Superior temporal gyrus (tissue), 1 donor: ENCODE measurements at regions not wholly inside any gene's neighbourhood (a gene's known extent, or its start where the extent isn't known, plus 50 kb on each side); places are given as distances from the start of the nearest gene placed in this dataset.

Experiments
- DNase-seq: peaks from one replicate; pipeline ENCODE4 v3.0.0-alpha.2; 2016; ENCODE audit errors: extremely low spot score

DNA sequence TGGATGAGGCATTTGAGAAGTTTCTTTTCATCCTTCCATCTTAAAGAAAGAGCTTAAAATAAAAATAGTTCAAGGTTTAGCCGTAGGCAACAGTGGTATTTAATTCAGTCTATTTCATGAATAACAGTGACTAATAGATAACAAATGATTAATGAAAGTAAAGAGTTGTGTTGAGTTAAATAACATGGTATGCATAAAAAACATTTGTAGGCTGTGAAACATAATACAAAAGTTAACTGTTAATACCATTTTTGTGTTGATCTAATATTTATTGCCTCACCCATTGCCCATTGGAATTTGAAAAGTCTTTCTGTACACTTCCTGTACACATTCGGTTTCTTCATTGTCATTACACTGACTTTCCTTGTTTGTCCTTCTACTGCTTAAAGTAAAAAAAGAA lies 108.6 kb upstream of the PDE3A start:
- no peak for DNase-seq

DNA sequence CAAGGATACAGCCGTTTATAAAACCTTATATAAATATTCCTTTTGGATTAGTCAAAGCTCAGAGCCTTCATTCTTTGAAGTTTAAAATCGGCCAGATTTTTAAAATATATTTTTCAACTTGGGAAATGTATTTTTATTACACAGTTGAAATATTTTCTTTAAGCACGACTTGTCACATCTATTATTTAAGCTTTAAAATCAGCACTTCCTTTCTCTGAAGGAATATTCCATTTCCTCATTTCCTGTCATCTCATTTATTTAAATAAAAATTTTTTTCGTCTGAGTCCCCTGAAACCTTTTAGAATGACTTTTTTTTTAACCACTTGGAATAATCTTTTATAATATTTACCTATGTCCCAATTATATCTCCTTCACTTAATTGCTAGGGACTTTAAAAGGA lies 107.5 kb upstream of the PDE3A start:
- no peak for DNase-seq

DNA sequence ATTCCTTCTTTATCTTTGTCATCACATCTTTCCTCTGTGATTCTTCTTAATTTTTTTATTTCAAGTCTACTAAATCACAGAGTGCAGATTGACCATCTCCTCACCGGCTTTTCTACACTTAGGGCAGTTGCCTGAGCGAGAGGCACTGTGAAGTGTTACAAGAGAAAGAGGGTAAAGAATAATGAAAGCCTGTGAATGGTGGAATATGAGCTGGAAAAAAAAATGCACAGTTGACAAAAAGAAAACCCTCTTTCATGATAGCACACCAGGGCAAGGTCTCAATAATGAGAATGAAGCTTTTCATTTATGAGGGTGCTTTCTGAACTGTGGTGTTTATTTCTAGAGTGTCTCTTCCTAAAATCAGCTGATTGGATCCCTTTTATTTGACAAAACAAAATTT lies 106.2 kb upstream of the PDE3A start:
- no peak for DNase-seq

DNA sequence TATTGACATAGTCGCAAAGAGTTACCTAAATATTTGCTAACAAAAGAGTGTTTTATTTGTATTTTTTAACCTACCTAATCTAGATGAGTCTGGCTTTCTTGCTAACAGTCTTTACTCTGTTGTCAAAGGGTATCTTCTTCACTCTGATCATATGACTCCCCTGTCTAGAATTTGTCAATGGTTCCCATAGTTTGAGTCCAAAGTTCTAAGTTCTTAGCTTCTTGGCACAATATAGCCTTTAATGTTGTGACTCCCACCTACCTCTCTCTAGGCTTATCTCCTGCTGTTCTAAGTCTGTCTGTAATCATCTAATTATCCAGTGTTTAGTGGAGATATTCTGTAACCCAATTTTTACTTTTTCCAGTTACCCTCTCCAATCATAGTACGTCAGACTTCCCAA lies 104.3 kb upstream of the PDE3A start:
- no peak for DNase-seq

DNA sequence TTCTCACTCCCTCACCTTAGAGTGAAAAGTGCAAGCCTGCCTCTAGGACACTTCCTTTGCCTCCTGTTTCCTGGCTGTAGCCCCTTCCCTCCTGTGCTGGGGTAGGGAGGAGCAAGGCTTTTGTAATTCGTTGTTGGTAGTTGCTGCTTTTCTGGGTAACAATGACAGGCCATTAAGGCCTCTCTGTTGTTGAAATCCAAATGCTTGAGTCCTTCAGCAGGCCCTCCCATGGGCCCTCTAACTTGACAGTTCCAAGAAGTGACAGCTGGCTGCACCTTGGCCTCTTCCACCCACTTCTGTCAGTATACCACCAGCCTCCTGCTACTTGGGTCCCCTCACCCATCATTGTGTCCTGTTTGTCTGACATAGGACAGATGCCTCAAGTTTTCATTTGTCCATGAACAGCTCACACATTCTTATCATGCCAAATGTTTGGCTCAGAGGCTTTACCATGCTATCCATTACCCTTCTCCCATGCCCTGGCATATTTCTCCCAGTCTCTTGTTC lies 103.7 kb upstream of the PDE3A start:
- no peak for DNase-seq

DNA sequence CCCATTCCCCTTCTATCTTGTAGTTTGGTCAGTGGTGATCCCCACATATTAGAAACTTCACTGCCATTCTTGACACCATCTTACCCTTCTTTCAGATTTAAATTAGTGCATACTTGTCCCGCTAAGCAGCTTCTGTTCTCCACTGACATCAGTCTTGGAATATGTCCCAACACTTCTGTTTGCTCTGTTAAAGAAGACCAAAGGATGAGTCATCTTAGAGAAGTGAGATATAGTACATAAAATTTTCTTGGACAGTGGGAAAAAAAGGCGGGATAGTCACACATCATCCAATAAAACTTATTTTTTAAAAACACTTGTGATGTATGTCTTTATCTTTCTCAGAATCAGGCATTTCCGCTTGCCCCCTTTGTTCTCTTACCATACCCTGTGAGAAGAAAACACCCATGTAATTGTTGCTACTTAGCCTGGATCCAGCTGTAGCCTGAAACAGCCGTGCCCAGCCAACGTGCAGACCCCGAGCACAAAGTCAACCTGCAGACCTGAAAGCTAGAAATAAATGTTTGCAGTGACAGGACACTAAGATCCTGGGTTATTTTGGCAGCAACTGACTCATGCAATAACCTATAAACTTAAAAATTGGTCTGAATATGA lies 100.1 kb upstream of the PDE3A start:
- no peak for DNase-seq

DNA sequence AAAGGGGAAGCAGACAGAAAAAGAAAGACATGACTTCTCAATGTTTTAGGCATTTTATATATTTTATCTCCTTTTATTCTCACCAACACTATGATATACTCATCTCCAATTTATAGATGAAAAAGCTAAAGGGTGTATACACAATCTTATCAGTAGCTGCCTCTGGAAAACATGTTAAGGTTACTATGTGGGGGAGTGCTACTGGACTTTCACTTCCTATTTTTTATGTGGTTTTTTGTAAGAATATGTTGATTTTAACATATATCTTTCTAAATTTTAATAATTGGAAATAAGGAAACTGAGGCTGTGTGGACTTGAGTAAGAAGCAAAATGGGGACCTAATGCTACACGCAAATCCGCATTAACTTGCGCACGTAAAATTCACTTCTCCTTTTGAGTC lies 99.6 kb upstream of the PDE3A start:
- no peak for DNase-seq

DNA sequence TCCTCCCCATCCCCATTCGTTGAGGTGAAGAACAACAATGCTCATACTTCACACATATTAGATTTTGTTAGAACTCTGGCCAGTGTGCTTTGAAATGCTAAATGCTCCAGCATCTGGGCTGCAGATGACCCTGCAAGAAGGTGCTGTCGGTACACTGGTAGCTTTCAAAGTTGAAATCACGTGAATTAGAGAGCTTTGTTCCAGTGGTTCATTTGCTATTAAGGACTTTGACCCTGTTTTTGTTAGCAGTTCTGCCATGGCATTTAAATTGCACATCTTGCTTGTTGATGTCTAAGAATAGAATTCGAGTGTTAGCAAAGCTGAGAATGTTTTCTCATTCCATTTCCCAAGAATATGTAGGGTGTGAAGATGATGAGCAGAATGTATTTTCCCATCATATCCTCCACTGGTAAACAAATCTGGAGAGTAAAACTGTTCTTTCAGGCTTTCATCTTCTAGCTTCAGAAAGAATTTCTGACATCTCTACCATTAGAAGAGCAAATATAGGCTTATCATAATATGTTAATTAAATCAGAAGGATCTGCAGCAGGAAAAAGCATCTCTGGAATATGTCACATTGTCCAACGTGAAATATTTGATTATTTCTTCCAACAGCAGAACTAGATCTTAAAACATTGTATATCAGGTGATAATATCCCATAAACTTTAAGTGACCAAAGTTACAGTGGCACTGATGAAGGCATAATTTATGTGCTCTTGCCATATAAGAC lies 98.8 kb upstream of the PDE3A start:
- DNase-seq: peak; percentile 38

DNA sequence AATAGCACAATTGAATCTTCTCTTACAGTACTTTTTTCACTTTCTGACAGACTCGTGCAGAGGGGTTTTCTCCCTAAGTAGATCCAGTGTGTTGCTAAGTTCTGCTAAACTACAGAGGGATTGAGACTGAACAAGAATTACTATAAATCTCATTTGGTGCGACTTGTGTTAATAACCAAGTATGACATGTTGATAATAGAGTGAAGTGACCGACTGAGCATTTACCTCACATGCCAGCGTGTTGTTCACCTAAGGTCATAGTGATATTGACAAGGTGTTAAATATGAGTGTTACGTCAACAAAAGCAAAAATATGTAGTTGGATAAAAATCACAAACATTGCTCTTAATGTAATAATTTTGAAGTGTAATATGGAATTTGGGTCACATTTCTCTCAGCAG lies 97.8 kb upstream of the PDE3A start:
- no peak for DNase-seq

DNA sequence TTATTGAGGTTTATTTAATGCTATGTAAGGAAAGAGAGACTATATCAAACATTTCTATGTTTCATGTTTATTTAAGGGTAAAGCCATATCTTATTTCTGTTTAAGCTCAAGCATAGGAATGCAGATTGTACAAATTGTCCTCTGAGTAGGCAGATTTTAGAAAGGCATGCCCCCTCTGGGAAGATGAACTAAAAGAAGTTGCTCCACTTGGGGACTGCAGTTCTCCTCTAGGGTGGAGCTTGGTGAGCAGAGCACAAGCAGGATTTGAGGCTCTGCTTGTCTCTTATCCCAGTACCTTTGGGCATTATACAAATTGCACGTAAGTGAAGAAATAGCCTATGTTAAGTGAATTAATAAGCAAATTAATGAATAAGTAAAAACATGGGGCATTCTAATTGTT lies 96.2 kb upstream of the PDE3A start:
- no peak for DNase-seq

DNA sequence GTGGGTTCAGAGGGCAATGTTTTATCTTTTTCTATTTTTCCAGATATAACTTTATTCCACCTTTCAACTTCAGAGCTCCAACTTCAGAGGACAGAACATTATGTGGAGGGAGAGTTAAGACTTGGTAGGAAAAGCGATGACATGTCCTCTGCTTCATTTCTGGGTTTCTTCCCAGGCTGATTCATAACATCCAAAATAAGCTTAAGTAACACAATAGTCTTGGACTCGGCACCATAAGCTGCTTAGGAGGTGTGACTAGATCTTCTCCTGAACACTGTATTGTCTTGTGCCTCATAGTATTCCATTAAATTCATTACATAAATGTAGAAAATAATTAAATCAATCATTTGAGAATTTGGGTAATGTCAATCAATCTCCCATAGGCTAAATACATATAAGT lies 95.5 kb upstream of the PDE3A start:
- DNase-seq: peak; percentile 38

DNA sequence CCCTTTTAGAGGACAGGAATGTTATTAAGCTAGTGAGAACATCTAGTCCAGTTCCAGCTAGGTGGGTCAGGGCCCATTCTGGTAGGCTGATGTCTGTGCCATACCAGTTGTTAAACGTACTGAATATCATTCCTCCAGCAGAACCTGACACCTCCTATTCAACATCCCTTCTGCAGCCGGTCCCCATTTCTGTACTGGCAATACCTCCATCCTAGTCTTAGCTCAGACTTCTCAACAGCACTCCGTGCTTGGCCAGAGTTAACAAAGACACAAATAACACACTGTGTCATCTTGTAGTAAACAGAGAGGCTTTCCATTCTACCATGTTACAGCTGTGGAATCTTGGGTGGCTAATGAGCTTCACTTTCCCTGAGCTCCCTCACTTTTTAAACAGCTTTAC lies 94.3 kb upstream of the PDE3A start:
- DNase-seq: no peak

DNA sequence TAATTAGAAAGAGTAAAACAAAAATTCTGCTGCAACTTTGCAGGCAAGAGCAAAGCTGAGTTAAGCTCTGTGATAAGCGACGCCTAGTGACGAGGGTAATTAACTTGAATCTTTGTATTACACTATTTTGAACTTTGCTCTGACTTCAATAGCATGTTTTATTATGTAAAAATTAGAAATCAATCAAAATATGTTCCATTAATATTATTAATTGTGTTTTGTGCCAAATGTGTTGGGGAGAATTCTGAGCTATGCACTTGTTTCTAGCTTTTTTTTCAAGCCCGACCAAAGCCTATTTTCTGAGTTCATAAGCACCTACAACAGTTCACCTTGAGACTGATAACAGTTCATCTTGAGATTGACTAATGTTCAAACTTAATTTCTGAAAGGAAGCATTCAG lies 90.1 kb upstream of the PDE3A start:
- DNase-seq: no peak

DNA sequence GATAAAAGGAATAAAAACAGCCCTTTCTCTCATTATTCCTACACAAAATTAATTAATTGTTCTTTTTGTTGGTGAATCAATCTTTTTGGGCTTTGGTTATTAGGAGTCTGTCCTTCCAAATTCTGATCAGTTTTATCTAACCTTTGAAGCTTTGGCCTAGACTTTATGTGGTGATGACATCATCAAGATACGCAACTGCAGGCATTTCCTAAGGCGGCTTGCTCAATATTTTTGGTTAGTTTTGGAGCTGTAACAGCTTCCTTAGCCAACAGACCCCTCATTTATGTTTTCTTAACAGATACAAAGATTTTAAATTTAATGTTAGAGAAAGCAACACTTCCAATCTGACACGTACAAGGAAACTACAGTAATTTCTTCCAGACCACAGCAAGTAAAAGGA lies 87.8 kb upstream of the PDE3A start:
- DNase-seq: no peak

DNA sequence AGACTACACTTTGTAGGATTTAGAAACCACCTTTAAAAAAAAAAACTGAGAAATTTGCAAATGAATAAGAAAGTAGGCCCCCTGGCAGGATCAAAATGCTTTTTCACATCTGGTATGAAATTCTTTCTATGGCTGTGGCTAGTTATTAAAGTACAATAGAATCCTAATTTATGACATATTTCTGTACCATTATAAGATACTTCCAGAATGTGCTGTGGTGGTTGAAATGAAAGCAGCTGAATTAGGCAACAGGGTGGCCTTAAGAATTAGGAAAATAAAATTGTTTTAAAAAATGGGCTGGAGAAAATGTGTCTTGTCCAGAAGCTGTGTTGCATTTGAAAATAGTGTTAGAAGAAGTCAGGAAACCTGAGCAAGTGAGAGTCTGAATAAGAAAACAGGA lies 85.9 kb upstream of the PDE3A start:
- DNase-seq: peak; percentile 4

DNA sequence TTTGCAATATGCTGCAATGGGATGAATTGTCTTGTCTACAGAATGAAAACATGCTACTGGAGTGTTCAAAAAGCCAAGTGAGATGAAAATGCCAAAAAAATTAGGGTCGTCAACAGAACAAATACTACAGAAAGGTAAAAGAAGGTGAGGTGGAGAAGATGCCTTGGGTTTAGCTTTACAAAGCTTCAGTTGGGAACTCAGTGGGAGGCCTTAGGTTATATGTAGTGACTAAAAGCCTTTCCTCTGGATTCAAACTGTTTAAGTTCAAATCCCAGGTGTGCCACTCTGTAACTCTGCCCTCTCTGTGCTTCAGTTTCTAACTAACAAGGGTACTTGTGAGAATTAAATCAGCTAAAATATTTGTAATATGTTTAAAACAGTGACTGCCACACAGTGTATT lies 84.9 kb upstream of the PDE3A start:
- DNase-seq: no peak

DNA sequence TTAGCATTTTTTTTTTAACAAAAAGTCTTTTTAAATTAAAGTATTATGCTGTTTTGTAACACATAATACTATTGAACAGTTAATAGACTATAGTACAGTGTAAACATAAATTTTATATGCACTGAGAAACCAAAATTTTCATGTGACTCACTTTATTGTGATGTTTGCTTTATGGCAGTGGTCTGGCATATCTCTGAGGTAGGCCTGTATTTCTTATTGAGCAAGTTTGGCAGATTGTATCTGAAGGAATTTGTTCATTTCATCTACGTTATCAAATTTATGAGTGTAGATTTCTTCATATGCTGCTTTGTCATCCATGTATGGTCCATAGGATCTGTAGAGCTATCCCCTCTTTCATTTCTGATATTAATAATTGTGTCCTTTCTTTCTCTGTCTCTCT lies 78.8 kb upstream of the PDE3A start:
- DNase-seq: no peak

DNA sequence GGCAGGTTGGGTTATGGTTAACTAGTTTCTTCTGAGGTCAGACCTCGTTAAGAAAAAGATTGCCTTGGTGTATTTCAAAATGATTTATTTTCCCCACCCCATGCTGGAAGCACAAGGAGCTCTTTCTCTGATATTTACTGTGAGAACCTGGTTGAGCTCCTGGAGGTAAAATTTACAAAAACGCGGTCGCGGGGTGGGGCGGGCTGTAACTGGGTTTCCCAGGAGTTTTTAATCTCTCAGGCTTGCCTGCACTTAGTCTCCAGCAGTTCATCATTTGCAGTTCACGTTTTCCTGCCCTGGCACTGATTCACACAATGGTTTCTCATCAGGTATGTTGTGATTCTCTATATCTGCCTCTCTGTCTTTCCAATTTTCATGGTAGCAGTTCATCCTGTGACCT lies 67.9 kb upstream of the PDE3A start:
- no peak for DNase-seq

DNA sequence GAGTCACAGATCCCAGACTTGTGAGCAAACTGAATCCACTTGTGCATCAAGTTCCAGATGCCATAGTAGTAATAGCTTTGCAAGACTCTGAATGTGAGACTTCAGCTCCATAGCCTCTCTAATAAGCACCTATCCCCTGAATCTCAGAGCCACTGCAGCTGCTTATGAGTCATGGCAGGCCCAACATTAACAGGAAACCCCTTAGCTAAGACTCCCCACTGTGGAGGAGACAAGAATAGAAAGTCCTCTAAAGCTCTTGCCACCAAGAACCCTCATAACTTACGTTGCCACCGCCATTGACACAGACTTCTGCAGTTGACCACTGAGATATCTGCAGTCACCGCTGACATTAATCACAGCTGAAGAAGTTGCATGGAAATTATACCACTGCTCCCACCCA lies 62.9 kb upstream of the PDE3A start:
- no peak for DNase-seq

DNA sequence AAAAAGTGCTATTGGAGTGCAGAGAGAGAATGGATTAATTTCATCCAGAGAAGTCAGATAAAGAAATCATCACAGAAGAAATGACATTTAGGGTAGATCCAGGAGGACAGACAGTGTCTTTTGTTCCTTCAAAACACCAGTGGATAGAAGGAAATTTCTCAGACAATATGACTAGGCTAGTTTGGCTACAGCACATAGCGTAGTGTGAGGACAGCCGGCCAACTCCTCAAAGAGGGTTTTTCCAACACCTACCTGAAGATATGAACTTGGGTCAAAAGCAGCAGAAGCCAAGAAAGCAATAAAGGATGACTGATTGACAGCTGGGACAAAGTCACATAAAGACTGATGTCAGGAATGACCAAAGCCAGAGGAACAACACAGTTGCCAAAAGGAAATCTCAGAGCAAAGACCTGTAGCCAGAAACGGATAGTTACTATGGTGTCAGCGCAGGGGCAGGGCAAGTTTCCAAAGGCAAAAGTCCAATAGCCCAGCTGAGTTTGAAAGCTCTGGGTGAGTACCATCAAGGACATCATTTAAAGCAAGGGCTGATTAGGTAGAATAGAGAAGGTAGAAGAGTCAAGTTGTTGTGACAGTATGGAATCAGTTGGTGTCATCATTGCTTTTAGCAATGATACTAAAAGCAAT lies 58.7 kb upstream of the PDE3A start:
- DNase-seq: no peak

DNA sequence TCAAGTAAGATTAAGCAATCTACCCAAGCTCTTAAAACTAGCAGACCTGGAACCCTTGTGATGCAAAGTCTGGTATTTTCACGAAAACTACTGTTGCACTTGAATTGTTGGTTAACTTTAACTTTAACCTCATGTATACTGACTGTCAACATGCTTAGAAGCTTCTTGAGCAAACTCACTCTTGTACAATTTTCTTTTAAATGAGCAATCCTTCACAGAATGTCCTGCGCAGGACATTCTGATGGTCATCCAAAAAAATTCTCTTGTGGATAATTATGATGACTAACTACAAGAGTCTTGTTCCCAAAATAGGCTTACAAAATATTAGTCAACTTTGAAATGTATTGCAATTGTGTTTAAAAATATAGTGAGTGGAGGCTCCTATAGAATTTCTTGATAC lies 54.0 kb upstream of the PDE3A start:
- no peak for DNase-seq

DNA sequence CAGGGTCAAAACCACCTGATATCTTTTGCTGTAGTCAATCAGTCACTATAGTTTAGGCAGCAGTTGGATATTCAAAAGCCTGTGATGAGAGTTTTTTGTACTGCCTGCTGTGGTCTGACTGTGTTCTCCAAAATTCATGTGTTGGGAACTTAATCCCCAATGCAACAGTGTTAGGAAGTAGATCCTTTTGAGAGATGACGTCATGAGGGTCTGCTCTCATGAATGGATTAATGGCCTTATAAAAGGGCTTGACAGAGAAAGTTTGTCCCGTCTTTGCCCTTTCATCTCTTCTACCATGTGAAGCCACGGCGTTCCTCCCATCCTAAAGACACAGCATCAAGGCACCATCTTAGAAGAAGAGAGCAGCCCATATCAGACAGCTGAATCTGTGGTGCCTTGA lies 50.8 kb upstream of the PDE3A start:
- no peak for DNase-seq
